GM18499 (cell line): ENCODE measurements at regions not wholly inside any gene's neighbourhood (a gene's known extent, or its start where the extent isn't known, plus 50 kb on each side); places are given as distances from the start of the nearest gene placed in this dataset.
"Not testable (repeated sequence)": the region's sequence is repeated elsewhere in the genome, so short reads cannot be mapped to it uniquely, and the experiment has no call there.

Experiments
- ATAC-seq: cut with Tn5 transposase; IDR thresholded peaks from one replicate; pipeline ENCODE4 v1.9.1; 2021; ENCODE audit warnings: moderate number of reproducible peaks; ENCODE audit not compliant: insufficient read depth, unreplicated experiment

- ATAC-seq: no peak
These were observed 372.3 kb downstream of the USP25 start for GRCh38 chr21:16102113-16102512.

GRCh38 chr21:16108561-16109075, 378.8 kb downstream of the USP25 start:
- no peak for ATAC-seq

- ATAC-seq: no peak
These were observed 383.4 kb downstream of the USP25 start for GRCh38 chr21:16113052-16113715.

GRCh38 chr21:16115461-16115860, 385.7 kb downstream of the USP25 start:
- no peak for ATAC-seq

- no peak for ATAC-seq
These were observed 386.3 kb downstream of the USP25 start for GRCh38 chr21:16116069-16116468.

GRCh38 chr21:16116798-16117197, 387.0 kb downstream of the USP25 start:
- ATAC-seq: no peak

GRCh38 chr21:16117331-16117730, 387.5 kb downstream of the USP25 start:
- ATAC-seq: no peak

- ATAC-seq: no peak
These were observed 388.2 kb downstream of the USP25 start for GRCh38 chr21:16117851-16118590.

- no peak for ATAC-seq
These were observed 394.8 kb downstream of the USP25 start for GRCh38 chr21:16124378-16125138.

- ATAC-seq: no peak
These were observed 395.5 kb downstream of the USP25 start for GRCh38 chr21:16125274-16125673.

GRCh38 chr21:16132453-16132852, 402.7 kb downstream of the USP25 start:
- ATAC-seq: not testable (repeated sequence)

GRCh38 chr21:16133248-16133647, 403.5 kb downstream of the USP25 start:
- no peak for ATAC-seq

- no peak for ATAC-seq
These were observed 404.4 kb downstream of the USP25 start for GRCh38 chr21:16134134-16134533.

- no peak for ATAC-seq
These were observed 407.3 kb downstream of the USP25 start for GRCh38 chr21:16137106-16137505.

GRCh38 chr21:16145052-16145451, 415.3 kb downstream of the USP25 start:
- no peak for ATAC-seq

- ATAC-seq: no peak
These were observed 415.7 kb downstream of the USP25 start for GRCh38 chr21:16145479-16145878.

- no peak for ATAC-seq
These were observed 424.5 kb downstream of the USP25 start for GRCh38 chr21:16154321-16154720.

- no peak for ATAC-seq
These were observed 425.3 kb downstream of the USP25 start for GRCh38 chr21:16154951-16155635.

- no peak for ATAC-seq
These were observed 427.2 kb downstream of the USP25 start for GRCh38 chr21:16156841-16157489.
